ENCODE measurements at regions not wholly inside any gene's neighbourhood (a gene's known extent, or its start where the extent isn't known, plus 50 kb on each side); places are given as distances from the start of the nearest gene placed in this dataset.

GRCh38 chr11:59028105-59028504 is 58.0 kb upstream of the GLYATL1B start (continued):
- TF ChIP-seq ATF2 (IDR thresholded peaks at IDR 0.05; ENCODE audit: low read length) (no peak), PHF8 (conservative IDR thresholded peaks at IDR 0.05; ENCODE audit: low read depth, low read length) (no peak)

Measured in H1 (cell line).